ENCODE measurements at regions not wholly inside any gene's neighbourhood (a gene's known extent, or its start where the extent isn't known, plus 50 kb on each side); places are given as distances from the start of the nearest gene placed in this dataset.
"Not testable (repeated sequence)": the region's sequence is repeated elsewhere in the genome, so short reads cannot be mapped to it uniquely, and the experiment has no call there.

- not testable (repeated sequence) for TF ChIP-seq POLR2A, CTCF (IDR thresholded peaks at IDR 0.05)
Measured at GRCh38 chr6:157736555-157736954, 86.5 kb upstream of the SNX9 start.

Measured in upper lobe of left lung (tissue), 4 donors.